ENCODE measurements at regions not wholly inside any gene's neighbourhood (a gene's known extent, or its start where the extent isn't known, plus 50 kb on each side); places are given as distances from the start of the nearest gene placed in this dataset.

- H3K9me3 ChIP-seq, result no peaks in the 10 kb centered on the region
- no peaks in the 10 kb centered on the region for H3K36me3 ChIP-seq (ENCODE audit: low read depth, missing control alignments)
- H3K4me1 ChIP-seq, result no peaks in the 10 kb centered on the region
- no peak for TF ChIP-seq CTCF (IDR thresholded peaks at IDR 0.05)
- TF ChIP-seq POLR2A (IDR thresholded peaks at IDR 0.05), result no peak
- intact Hi-C loops (cut with DNase I; ENCODE audit: low total_unique reads), result no loop called here
- WGBS, 2 donors, result 58 to 67% methylated on average over 5 to 10 of the region's 10 CpGs
- H3K27ac ChIP-seq, result no peak overlapping the region
- no peak overlapping the region for H3K4me3 ChIP-seq
- DNase-seq, result no peak
- no peaks in the 10 kb centered on the region for H3K27me3 ChIP-seq
These were observed 72.6 kb upstream of the NKX1-1 start for GRCh38 chr4:1478766-1479355.

GRCh38 chr4:1477045-1477840 is 71.0 kb upstream of the NKX1-1 start:
- Histone ChIP-seq H3K9me3 (no peaks in the 10 kb centered on the region), H3K4me1 (no peaks in the 10 kb centered on the region), H3K36me3 (ENCODE audit: low read depth, missing control alignments) (no peaks in the 10 kb centered on the region), H3K4me3 (no peak overlapping the region), H3K27me3 (no peaks in the 10 kb centered on the region), H3K27ac (no peak overlapping the region)
- TF ChIP-seq CTCF (IDR thresholded peaks at IDR 0.05) (no peak), POLR2A (IDR thresholded peaks at IDR 0.05) (no peak)
- DNase-seq, result no peak
- intact Hi-C loops (cut with DNase I; ENCODE audit: low total_unique reads), result no loop called here
- WGBS, 2 donors, result 95% methylated on average over 14 to 18 of the region's 18 CpGs

GRCh38 chr4:1476140-1476513 is 69.9 kb upstream of the NKX1-1 start:
- Histone ChIP-seq H3K36me3 (ENCODE audit: low read depth, missing control alignments) (no peaks in the 10 kb centered on the region), H3K4me3 (no peak overlapping the region), H3K27ac (no peak overlapping the region), H3K4me1 (no peaks in the 10 kb centered on the region), H3K9me3 (no peaks in the 10 kb centered on the region), H3K27me3 (no peaks in the 10 kb centered on the region)
- TF ChIP-seq CTCF (IDR thresholded peaks at IDR 0.05), result no peak
- TF ChIP-seq POLR2A (IDR thresholded peaks at IDR 0.05), result no peak
- intact Hi-C loops (cut with DNase I; ENCODE audit: low total_unique reads), result no loop called here
- WGBS, 2 donors, result 88 to 97% methylated on average over 2 of the region's 2 CpGs
- no peak for DNase-seq

GRCh38 chr4:1475277-1476139 is 69.3 kb upstream of the NKX1-1 start:
- Histone ChIP-seq H3K4me3 (no peak overlapping the region), H3K27me3 (no peaks in the 10 kb centered on the region), H3K36me3 (ENCODE audit: low read depth, missing control alignments) (no peaks in the 10 kb centered on the region), H3K27ac (no peak overlapping the region), H3K4me1 (no peaks in the 10 kb centered on the region), H3K9me3 (no peaks in the 10 kb centered on the region)
- TF ChIP-seq CTCF (IDR thresholded peaks at IDR 0.05) (no peak), POLR2A (IDR thresholded peaks at IDR 0.05) (no peak)
- no peak for DNase-seq
- 90 to 95% methylated on average over 1 of the region's 1 CpG for WGBS, 2 donors
- intact Hi-C loops (cut with DNase I; ENCODE audit: low total_unique reads), result no loop called here

Data from testis (tissue), 2 donors.